ENCODE measurements at regions not wholly inside any gene's neighbourhood (a gene's known extent, or its start where the extent isn't known, plus 50 kb on each side); places are given as distances from the start of the nearest gene placed in this dataset.

DNA sequence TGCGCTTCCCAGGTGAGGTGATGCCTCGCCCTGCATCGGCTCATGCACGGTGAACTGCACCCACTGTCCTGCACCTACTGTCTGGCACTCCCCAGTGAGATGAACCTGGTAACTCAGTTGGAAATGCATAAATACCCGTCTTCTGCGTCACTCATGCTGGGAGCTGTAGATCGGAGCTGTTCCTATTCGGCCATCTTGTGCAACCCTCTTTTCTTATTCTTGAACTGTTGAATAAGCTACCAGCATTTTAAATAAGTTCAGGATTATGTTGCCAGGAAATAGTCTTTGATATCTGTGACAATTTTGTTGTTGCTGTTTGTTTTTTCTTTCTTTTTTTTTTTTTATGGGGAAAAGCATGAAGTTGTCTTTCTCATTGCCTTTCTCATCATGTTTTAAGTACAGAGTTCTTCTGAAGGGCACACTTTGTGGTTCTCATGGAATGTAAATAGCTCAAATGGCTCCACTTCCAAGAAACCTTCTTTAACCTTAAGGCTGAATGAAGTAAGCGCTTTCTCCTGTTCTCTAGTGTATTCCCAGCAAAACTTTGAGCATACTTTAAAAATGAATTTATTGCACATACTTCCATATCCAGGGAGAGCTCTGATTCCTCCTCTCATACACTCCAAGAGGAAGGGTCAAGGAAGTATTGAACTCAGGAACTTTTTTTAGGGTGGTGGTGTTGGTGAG lies 468.0 kb upstream of the TBL1XR1 start:
- H3K9me3 ChIP-seq: no peaks in the 10 kb centered on the region
- TF ChIP-seq, protein P1, sequence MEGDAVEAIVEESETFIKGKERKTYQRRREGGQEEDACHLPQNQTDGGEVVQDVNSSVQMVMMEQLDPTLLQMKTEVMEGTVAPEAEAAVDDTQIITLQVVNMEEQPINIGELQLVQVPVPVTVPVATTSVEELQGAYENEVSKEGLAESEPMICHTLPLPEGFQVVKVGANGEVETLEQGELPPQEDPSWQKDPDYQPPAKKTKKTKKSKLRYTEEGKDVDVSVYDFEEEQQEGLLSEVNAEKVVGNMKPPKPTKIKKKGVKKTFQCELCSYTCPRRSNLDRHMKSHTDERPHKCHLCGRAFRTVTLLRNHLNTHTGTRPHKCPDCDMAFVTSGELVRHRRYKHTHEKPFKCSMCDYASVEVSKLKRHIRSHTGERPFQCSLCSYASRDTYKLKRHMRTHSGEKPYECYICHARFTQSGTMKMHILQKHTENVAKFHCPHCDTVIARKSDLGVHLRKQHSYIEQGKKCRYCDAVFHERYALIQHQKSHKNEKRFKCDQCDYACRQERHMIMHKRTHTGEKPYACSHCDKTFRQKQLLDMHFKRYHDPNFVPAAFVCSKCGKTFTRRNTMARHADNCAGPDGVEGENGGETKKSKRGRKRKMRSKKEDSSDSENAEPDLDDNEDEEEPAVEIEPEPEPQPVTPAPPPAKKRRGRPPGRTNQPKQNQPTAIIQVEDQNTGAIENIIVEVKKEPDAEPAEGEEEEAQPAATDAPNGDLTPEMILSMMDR (IDR thresholded peaks at IDR 0.05): no peak

DNA sequence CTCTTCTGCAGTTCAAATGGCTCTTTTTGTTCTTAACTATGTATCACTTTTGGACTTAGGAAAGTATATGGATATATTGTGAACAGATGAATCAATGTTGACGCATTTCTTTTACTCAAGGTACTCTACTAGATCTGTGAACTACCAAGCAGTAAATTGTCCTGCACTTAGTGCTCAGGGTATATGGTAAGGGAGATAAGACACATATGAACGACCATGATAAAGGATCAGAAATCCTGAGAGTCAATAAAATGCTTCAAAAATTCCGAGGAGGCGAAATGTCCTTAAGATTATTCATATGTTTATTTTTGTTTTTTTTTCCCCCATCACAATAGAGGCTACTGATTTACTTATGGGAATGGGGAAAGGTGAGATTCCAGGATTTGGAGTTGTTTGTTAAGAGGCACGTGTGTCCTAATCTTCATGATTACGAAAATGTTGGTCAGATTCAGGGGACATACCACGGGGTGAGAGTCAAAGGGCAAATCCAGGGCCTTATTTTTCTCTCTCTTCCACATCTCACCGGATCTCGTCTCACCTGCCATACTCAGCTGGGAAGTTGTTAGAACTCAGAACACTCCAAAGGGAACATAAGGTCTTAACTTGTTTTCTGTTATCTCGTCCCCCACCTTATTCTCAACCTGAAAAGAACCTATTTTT lies 475.1 kb upstream of the TBL1XR1 start:
- DNase-seq (ENCODE audit: low spot score): no peak
- Histone ChIP-seq H3K27ac (no peak overlapping the region), H3K27me3 (no peaks in the 10 kb centered on the region), H3K9me3 (no peaks in the 10 kb centered on the region), H3K4me1 (peaks cover 0 to 14% of the 10 kb centered on the region in 2 donors), H3K4me3 (no peak overlapping the region), H3K36me3 (no peaks in the 10 kb centered on the region)
- TF ChIP-seq, protein P1 (IDR thresholded peaks at IDR 0.05): no peak

More for the DNA sequence above, 468.0 kb upstream of the TBL1XR1 start:
- Histone ChIP-seq H3K27me3 (no peaks in the 10 kb centered on the region), H3K36me3 (no peaks in the 10 kb centered on the region), H3K4me1 (no peaks in the 10 kb centered on the region), H3K4me3 (no peak overlapping the region), H3K27ac (no peak overlapping the region)
- no peak for DNase-seq (ENCODE audit: low spot score)

DNA sequence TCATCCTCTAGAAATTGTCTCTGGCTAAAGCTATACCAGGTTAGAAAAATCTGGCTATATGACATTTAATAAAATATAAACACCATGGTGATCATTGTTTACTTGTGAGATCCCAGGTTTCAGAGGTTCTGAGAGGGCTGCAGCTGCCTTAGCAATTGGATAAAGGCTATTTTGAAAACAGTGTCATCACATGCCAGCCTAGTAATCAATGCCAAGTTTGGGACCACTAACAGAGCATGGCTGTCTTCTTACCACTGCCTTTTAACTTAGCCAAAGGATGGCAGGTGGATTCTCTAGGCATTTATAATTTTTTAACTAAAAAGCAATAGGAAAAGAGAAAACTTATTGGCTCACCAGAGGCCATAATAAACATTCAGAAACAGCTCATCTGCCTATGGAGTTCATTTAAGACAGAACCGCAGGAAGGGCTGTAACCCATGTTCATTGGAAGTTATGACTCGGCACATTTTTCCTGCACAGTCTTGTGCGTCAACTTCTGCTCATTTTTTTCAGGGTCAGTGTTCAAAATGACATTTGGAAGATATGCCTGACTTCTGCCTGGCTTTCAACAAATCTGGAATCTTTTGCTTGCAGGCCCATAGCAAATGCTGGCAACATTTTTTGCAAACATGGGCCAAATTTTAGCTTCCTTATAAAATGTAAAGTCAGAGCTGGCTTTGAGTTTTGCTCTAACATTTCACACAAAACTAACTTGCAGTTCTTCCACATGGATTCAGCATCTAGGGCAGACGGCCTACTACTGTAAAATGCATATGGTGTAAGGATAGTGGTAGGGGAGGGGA lies 476.0 kb upstream of the TBL1XR1 start:
- Histone ChIP-seq H3K27me3 (no peaks in the 10 kb centered on the region), H3K9me3 (no peaks in the 10 kb centered on the region), H3K27ac (no peak overlapping the region), H3K4me1 (peaks cover 0 to 14% of the 10 kb centered on the region in 2 donors), H3K36me3 (no peaks in the 10 kb centered on the region), H3K4me3 (no peak overlapping the region)
- DNase-seq (ENCODE audit: low spot score): no peak
- TF ChIP-seq, protein P1 (IDR thresholded peaks at IDR 0.05): no peak

DNA sequence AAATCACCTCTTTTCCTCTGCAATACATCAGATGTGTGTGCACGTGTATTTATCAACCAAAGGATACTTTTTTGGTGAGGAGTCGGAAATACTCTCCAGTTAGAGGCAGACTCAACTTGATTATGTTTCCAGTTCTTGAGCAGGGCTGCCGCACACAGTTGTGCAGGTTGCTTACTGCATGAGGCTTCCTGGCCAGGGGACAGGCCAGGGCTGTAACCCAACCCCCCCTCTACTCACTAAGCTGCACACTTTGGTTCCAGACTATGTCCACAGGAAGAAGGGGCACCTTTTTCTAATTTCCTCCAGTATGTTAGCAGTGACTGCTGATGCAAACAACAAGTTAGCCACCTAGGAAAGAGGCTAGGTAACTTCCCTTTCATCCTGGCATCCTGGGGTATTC lies 476.9 kb upstream of the TBL1XR1 start:
- Histone ChIP-seq H3K36me3 (no peaks in the 10 kb centered on the region), H3K27ac (no peak overlapping the region), H3K4me3 (no peak overlapping the region), H3K4me1 (peaks cover 0 to 19% of the 10 kb centered on the region in 2 donors), H3K27me3 (no peaks in the 10 kb centered on the region), H3K9me3 (no peaks in the 10 kb centered on the region)
- DNase-seq (ENCODE audit: low spot score): no peak
- TF ChIP-seq, protein P1 (IDR thresholded peaks at IDR 0.05): no peak

DNA sequence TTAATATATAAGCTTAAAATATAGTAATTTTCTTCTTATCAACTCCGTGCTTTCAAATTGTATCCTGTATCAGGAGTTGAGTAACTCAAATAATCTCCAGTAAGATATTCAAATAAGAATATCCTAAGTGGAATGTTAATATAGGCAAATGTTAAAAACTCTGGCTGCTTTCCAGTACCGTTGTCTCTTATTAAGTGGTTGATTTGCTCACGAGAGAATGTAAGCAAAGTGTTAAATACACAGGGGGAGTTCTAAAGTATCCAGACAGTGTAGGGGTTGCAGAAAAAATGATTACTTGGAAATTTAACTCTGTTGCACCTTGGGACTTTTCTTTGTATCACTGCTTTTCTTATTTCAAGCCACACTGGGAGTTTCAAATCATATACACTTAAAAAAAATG lies 478.9 kb upstream of the TBL1XR1 start:
- no peaks in the 10 kb centered on the region for H3K9me3 ChIP-seq
- no peak overlapping the region for H3K27ac ChIP-seq
- H3K27me3 ChIP-seq: no peaks in the 10 kb centered on the region
- TF ChIP-seq, protein P1 (IDR thresholded peaks at IDR 0.05): no peak
- DNase-seq (ENCODE audit: low spot score): no peak
- H3K36me3 ChIP-seq: no peaks in the 10 kb centered on the region
- H3K4me1 ChIP-seq: peaks cover 0 to 29% of the 10 kb centered on the region in 2 donors
- no peak overlapping the region for H3K4me3 ChIP-seq
